ENCODE measurements at regions not wholly inside any gene's neighbourhood (a gene's known extent, or its start where the extent isn't known, plus 50 kb on each side); places are given as distances from the start of the nearest gene placed in this dataset.

DNA sequence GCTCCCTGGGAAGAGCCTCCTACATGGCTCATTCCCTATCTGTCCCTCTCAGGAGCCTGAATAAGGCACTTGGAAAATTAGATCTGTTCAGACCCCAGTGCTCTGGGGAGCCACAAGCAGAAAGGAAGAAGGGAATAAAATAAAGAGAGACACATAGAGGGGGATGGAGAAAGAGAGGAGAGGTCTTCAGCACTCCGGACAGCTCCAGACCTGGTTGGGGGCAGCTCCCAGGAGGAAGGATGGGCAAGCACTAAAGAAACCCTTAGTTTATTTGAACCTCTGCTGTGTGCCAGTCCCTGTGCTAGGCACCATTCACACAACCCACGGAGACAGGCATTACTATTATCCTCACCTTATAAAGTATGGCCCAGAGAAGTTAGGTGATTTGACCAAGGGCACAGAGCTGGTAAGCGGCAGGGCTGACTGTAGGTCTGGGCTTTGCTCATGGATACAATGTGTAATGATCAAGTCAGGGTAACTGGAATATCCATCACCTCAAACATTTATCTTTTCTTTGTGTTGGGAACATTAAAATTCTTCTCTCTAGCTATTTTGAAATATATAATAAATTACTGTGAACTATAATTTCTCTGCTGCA is 53.7 kb upstream of the LRRC32 start:
- Histone ChIP-seq H3K4me1 (ENCODE audit: insufficient read depth, low read length) (peaks cover 6% of the 10 kb centered on the region), H3K9ac (ENCODE audit: low read depth, low read length) (no peak overlapping the region), H3K79me2 (ENCODE audit: insufficient read depth, low read length) (no peaks in the 10 kb centered on the region), H3K27me3 (ENCODE audit: insufficient read depth, low read length, poor library complexity) (peaks cover 9% of the 10 kb centered on the region), H3K9me3 (ENCODE audit: insufficient read depth, low read length, severe bottlenecking) (no peaks in the 10 kb centered on the region), H3K27ac (ENCODE audit: low read length) (no peak overlapping the region), H3K4me2 (ENCODE audit: insufficient read depth, low read length) (no peak overlapping the region), H3K36me3 (ENCODE audit: insufficient read depth, low read length) (no peaks in the 10 kb centered on the region), H3K4me3 (ENCODE audit: low read depth in 1 of 2, low read length in 2 of 2) (no peak overlapping the region), H2AFZ (ENCODE audit: low read depth, low read length) (no peak overlapping the region), H4K20me1 (ENCODE audit: insufficient read depth, low read length) (peaks cover 11% of the 10 kb centered on the region)
- ATAC-seq (ENCODE audit: insufficient read depth, low read depth) (peak; percentile 60; the same call in 2 of the 3 replicates), DNase-seq (peak; percentile 59)
- TF ChIP-seq, protein P1, sequence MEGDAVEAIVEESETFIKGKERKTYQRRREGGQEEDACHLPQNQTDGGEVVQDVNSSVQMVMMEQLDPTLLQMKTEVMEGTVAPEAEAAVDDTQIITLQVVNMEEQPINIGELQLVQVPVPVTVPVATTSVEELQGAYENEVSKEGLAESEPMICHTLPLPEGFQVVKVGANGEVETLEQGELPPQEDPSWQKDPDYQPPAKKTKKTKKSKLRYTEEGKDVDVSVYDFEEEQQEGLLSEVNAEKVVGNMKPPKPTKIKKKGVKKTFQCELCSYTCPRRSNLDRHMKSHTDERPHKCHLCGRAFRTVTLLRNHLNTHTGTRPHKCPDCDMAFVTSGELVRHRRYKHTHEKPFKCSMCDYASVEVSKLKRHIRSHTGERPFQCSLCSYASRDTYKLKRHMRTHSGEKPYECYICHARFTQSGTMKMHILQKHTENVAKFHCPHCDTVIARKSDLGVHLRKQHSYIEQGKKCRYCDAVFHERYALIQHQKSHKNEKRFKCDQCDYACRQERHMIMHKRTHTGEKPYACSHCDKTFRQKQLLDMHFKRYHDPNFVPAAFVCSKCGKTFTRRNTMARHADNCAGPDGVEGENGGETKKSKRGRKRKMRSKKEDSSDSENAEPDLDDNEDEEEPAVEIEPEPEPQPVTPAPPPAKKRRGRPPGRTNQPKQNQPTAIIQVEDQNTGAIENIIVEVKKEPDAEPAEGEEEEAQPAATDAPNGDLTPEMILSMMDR (IDR thresholded peaks at IDR 0.05; ENCODE audit: borderline replicate concordance, extremely low read depth, low read length, poor library complexity, severe bottlenecking), result no peak
- TF ChIP-seq EZH2 (IDR thresholded peaks at IDR 0.05; ENCODE audit: borderline replicate concordance, low read depth, low read length, severe bottlenecking), result no peak

DNA sequence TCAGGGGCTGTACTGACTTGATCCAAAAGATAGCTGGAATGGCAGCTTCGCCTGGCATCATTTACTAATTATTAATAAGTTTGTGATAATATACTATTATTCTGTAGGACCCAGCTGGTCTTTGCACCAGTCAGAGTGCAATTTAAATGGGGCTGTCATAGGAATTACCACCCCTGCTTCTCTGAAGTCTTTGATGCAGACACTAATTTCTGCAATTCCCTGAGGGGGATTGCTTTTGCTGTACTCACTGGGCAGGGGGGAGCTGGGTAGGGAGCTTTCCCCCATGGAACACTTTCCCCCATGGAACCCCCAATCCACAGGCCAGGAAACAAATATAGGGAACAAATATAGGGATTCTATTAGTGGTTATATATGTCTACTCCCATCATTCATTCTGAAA is 54.9 kb upstream of the TSKU start:
- Histone ChIP-seq H3K79me2 (ENCODE audit: insufficient read depth, low read length) (no peaks in the 10 kb centered on the region), H3K9me3 (ENCODE audit: insufficient read depth, low read length, severe bottlenecking) (no peaks in the 10 kb centered on the region), H3K4me3 (ENCODE audit: low read depth in 1 of 2, low read length in 2 of 2) (no peak overlapping the region), H3K9ac (ENCODE audit: low read depth, low read length) (no peak overlapping the region), H3K4me1 (ENCODE audit: insufficient read depth, low read length) (no peaks in the 10 kb centered on the region), H4K20me1 (ENCODE audit: insufficient read depth, low read length) (peaks cover under 1% of the 10 kb centered on the region; the same call in 1 of the 2 replicates), H3K4me2 (ENCODE audit: insufficient read depth, low read length) (no peak overlapping the region), H3K27ac (ENCODE audit: low read length) (no peak overlapping the region), H3K27me3 (ENCODE audit: insufficient read depth, low read length, poor library complexity) (peaks cover 9% of the 10 kb centered on the region), H3K36me3 (ENCODE audit: insufficient read depth, low read length) (no peaks in the 10 kb centered on the region), H2AFZ (ENCODE audit: low read depth, low read length) (no peak overlapping the region)
- ATAC-seq (ENCODE audit: insufficient read depth, low read depth) (no peak), DNase-seq (no peak)
- TF ChIP-seq, protein P1 (IDR thresholded peaks at IDR 0.05; ENCODE audit: borderline replicate concordance, extremely low read depth, low read length, poor library complexity, severe bottlenecking), result no peak
- no peak for TF ChIP-seq EZH2 (IDR thresholded peaks at IDR 0.05; ENCODE audit: borderline replicate concordance, low read depth, low read length, severe bottlenecking)

DNA sequence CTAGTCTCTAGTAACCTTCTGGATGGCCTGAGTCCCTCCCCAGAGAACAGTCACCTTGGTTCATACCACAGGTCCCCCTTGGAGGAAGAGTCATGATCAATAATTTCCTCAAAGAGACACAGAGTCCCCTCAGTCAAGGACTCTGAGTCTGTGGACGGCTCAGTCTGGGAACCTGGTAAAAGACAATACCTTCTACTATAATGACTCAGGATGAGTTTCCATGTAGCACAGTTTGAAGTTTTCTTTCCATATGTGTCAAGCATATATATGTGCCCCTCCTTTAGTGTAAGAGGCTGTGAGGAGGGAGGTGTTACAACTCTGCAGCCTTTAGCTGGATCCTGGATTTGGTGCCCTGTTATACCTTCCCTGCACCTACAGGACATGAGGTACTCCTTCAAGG is 54.4 kb upstream of the TSKU start:
- Histone ChIP-seq H3K27ac (ENCODE audit: low read length) (no peak overlapping the region), H3K36me3 (ENCODE audit: insufficient read depth, low read length) (no peaks in the 10 kb centered on the region), H3K4me2 (ENCODE audit: insufficient read depth, low read length) (no peak overlapping the region), H3K27me3 (ENCODE audit: insufficient read depth, low read length, poor library complexity) (peaks cover 9% of the 10 kb centered on the region), H3K9me3 (ENCODE audit: insufficient read depth, low read length, severe bottlenecking) (no peaks in the 10 kb centered on the region), H2AFZ (ENCODE audit: low read depth, low read length) (no peak overlapping the region), H3K9ac (ENCODE audit: low read depth, low read length) (no peak overlapping the region), H3K4me3 (ENCODE audit: low read depth in 1 of 2, low read length in 2 of 2) (no peak overlapping the region), H3K79me2 (ENCODE audit: insufficient read depth, low read length) (no peaks in the 10 kb centered on the region), H3K4me1 (ENCODE audit: insufficient read depth, low read length) (no peaks in the 10 kb centered on the region), H4K20me1 (ENCODE audit: insufficient read depth, low read length) (no peaks in the 10 kb centered on the region)
- TF ChIP-seq EZH2 (IDR thresholded peaks at IDR 0.05; ENCODE audit: borderline replicate concordance, low read depth, low read length, severe bottlenecking), result no peak
- TF ChIP-seq, protein P1 (IDR thresholded peaks at IDR 0.05; ENCODE audit: borderline replicate concordance, extremely low read depth, low read length, poor library complexity, severe bottlenecking), result no peak
- ATAC-seq (ENCODE audit: insufficient read depth, low read depth) (no peak), DNase-seq (no peak)
